ENCODE measurements at regions not wholly inside any gene's neighbourhood (a gene's known extent, or its start where the extent isn't known, plus 50 kb on each side); places are given as distances from the start of the nearest gene placed in this dataset.

DNA sequence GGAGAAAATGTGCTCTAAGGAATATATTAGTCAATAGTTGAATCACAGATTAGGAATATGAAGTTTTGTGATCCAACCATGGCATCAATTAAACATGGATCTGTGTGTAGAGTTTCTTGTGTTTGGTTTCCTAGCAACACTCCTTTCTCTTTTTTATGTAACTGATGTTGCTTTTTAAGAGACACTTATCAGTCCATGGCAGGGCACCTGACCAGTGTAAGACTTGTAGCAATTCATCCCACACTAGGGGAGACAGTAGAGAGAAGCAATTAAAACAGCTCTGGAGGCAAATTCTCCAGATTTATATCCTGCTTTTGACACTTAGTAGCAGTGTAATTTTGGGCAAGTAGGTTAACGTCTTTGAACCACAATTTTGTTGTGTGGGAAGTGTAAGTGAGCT lies 1229.0 kb downstream of the PCDH9 start:
- no peak overlapping the region for H3K4me3 ChIP-seq
- no peaks in the 10 kb centered on the region for H3K4me1 ChIP-seq
- no peak for DNase-seq (ENCODE audit: low spot score)
- peaks cover 0 to 11% of the 10 kb centered on the region in 2 donors for H3K9me3 ChIP-seq
- no peak overlapping the region for H3K27ac ChIP-seq
- H3K27me3 ChIP-seq, result no peaks in the 10 kb centered on the region
- H3K36me3 ChIP-seq, result no peaks in the 10 kb centered on the region
- TF ChIP-seq, protein P1, sequence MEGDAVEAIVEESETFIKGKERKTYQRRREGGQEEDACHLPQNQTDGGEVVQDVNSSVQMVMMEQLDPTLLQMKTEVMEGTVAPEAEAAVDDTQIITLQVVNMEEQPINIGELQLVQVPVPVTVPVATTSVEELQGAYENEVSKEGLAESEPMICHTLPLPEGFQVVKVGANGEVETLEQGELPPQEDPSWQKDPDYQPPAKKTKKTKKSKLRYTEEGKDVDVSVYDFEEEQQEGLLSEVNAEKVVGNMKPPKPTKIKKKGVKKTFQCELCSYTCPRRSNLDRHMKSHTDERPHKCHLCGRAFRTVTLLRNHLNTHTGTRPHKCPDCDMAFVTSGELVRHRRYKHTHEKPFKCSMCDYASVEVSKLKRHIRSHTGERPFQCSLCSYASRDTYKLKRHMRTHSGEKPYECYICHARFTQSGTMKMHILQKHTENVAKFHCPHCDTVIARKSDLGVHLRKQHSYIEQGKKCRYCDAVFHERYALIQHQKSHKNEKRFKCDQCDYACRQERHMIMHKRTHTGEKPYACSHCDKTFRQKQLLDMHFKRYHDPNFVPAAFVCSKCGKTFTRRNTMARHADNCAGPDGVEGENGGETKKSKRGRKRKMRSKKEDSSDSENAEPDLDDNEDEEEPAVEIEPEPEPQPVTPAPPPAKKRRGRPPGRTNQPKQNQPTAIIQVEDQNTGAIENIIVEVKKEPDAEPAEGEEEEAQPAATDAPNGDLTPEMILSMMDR (IDR thresholded peaks at IDR 0.05), result no peak

DNA sequence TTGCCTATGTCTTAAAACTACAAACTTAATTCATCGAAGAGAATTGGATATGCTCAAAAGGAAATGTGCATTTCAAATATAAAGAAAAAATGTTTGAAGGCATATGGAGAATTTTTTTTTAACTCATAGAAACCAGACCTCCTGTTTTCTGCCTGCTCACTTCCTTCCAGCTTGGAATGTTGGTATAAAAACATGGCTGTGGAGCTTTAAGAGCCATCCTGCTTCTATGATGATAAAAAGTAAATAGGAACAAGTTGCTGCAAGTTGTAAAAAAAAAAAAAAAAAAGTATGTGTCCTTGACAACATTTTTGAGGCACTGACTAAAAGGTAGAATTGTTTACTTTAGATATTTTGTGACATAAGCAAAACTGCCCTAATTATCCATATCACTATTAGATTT lies 1230.7 kb downstream of the PCDH9 start:
- no peaks in the 10 kb centered on the region for H3K36me3 ChIP-seq
- H3K4me3 ChIP-seq, result no peak overlapping the region
- no peaks in the 10 kb centered on the region for H3K27me3 ChIP-seq
- TF ChIP-seq, protein P1 (IDR thresholded peaks at IDR 0.05), result no peak
- no peak overlapping the region for H3K27ac ChIP-seq
- no peaks in the 10 kb centered on the region for H3K4me1 ChIP-seq
- DNase-seq (ENCODE audit: low spot score), result no peak
- H3K9me3 ChIP-seq, result peaks cover 0 to 11% of the 10 kb centered on the region in 2 donors

DNA sequence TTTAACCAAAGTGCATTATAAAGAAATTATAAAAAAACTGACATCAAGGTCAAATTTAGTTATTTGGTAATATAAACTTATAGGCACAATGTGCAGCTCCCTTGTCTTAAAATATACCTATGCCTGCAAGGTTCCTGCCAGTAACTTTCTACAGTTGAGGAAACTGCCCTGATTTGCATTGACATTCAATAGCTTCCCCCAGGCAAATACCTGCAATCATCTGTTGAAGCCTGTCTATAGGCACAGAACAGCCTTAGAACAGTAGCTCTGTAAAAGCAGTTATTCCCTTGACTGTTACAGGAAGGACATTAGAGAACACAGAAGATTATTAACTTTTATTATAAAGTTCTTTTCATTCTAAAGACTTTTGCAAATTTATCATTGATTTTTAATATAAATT lies 1239.5 kb downstream of the PCDH9 start:
- H3K4me3 ChIP-seq, result no peak overlapping the region
- DNase-seq (ENCODE audit: low spot score), result no peak
- H3K9me3 ChIP-seq, result no peaks in the 10 kb centered on the region
- H3K4me1 ChIP-seq, result no peaks in the 10 kb centered on the region
- H3K27me3 ChIP-seq, result no peaks in the 10 kb centered on the region
- H3K27ac ChIP-seq, result no peak overlapping the region
- H3K36me3 ChIP-seq, result no peaks in the 10 kb centered on the region
- TF ChIP-seq, protein P1 (IDR thresholded peaks at IDR 0.05), result no peak

DNA sequence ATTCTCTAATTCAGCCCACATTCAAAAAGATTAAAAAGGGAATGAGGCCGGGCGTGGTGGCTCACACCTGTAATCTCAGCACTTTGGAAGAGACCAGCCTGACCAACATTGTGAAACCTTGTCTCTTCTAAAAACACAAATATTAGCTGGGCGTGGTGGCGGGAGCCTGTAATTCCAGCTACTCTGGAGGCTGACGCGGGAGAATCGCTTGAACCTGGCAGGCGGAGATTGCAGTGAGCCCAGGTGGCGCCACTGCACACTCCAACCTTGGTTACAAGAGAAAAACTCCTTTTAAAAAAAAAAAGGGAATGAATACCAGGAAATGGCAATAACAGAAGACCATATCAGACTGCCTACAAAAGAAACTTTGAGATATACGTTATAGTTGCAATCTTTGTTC lies 1244.5 kb downstream of the PCDH9 start:
- no peaks in the 10 kb centered on the region for H3K36me3 ChIP-seq
- no peaks in the 10 kb centered on the region for H3K9me3 ChIP-seq
- no peak for DNase-seq (ENCODE audit: low spot score)
- TF ChIP-seq, protein P1 (IDR thresholded peaks at IDR 0.05), result no peak
- no peak overlapping the region for H3K4me3 ChIP-seq
- H3K27ac ChIP-seq, result no peak overlapping the region
- H3K27me3 ChIP-seq, result no peaks in the 10 kb centered on the region
- no peaks in the 10 kb centered on the region for H3K4me1 ChIP-seq

DNA sequence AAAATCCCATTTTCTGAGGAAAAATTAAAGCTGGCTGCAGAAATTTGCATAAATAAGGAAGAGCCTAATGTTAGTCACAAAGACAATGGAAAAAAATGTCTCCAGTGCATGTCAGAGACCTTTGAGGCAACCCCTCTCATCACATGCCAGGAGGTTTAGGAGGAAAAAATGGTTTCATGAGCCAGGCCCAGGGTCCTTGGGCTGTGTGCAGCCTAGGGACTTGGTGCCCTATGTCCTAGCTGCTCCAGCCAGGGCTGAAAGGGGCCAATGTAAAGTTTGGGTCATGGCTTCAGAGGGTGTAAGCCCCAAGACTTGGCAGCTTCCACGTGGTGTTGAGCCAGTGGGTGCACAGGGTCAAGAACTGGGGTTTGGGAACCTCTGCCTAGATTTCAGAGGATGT lies 1252.6 kb downstream of the PCDH9 start:
- Histone ChIP-seq H3K27me3 (no peaks in the 10 kb centered on the region), H3K4me1 (no peaks in the 10 kb centered on the region), H3K27ac (no peak overlapping the region), H3K9me3 (no peaks in the 10 kb centered on the region), H3K4me3 (no peak overlapping the region), H3K36me3 (no peaks in the 10 kb centered on the region)
- DNase-seq (ENCODE audit: low spot score), result no peak
- TF ChIP-seq, protein P1 (IDR thresholded peaks at IDR 0.05), result no peak

DNA sequence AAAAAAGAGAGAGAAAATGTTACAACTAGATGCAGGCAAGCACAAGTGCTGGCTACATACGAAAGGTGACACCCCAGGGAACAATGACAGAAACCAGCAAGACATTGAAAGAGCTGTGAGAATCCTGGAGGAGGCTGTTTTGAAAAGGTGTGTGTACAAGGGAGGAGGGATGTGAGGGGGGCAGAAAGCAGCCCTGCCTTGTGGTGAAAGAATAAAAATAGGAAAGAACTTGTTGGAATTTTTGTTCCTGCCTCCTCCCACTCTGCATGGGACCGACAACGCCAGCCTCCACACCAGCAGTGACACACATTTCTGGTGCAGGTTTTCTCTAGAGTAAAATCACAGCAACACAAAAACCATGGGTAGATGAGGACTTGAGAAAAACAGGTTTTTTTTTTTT lies 1258.6 kb downstream of the PCDH9 start:
- Histone ChIP-seq H3K36me3 (no peaks in the 10 kb centered on the region), H3K4me3 (no peak overlapping the region), H3K4me1 (no peaks in the 10 kb centered on the region), H3K27me3 (no peaks in the 10 kb centered on the region), H3K9me3 (no peaks in the 10 kb centered on the region), H3K27ac (no peak overlapping the region)
- TF ChIP-seq, protein P1 (IDR thresholded peaks at IDR 0.05), result no peak
- no peak for DNase-seq (ENCODE audit: low spot score)
